Dermis microvascular lymphatic vessel endothelial cell (primary cell): ENCODE measurements at regions not wholly inside any gene's neighbourhood (a gene's known extent, or its start where the extent isn't known, plus 50 kb on each side); places are given as distances from the start of the nearest gene placed in this dataset.

Experiments used
- DNase-seq, 2 donors: peaks; one replicate each; pipeline versions ENCODE4 v3.0.0 to v3.0.0-alpha.2; 2010; ENCODE audit warnings: low read depth in 2 of 2

DNA sequence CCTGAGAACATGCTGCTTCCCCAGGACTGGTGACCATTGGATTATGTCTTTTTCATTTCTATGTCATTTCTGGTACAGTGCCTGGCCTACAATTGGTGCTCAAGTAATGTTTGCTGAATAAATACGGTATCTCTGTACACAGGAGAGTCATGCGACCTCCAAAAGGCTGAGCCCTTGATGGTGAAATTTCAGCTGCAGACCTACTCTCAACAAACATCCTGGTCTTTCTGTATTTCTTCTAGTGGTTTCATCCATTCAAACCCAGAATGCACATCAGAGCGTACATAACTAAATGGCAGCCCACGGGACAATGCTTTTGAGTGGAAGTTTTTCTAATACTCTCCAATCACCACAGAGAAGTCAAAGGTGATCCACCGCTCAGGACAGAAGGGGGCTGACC, 62.6 kb upstream of the RPS23 start:
- no peak for DNase-seq

DNA sequence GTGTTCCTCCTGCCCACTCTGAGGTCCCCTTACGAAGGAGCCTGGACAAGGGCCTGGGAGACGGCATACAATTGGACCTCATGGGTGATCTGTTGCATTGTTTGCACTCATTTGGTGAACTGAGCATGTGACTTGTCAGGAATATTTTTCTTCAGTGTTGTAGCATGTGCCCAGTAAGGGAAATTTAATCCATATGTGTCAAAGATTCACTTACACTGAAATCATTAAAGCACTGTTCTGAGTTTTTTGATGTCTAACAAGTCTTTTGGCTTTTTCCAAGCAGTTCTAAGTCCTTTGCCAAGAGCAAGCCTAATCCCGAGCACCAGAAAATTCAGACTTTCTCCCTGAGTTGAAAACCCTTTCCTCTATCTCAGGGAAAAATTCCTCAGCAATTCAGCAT, 61.6 kb upstream of the RPS23 start:
- no peak for DNase-seq

DNA sequence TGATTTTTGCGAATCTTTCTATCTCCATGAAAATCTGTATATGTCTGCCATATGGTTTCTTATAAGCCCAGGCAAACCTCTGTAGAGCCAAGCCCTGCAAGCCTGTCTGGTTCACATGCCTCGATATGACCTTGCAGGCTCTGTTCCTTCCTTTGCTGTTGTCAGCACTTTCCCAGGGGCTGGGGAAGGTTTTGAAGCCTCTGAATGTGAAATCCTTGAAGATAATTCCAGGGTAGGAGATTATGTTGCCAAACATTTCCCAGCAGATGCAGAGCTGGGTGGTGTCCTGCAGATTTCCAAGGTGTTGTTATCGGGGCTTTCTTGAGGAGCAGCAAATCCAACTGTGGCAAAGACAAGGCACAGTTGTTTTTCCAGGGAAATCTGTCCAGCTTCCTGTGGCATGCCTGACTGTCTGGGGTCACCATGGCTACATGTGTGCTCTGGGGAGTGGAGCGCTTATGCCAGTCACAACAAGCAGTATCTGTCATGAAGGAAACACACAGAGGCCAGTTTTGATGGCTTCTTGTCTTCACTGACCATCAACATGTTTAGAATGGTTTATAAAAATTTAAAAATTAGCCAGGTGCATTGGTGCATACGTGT, 60.7 kb upstream of the RPS23 start:
- DNase-seq: peak in 1 of 2 donors; percentile 7

DNA sequence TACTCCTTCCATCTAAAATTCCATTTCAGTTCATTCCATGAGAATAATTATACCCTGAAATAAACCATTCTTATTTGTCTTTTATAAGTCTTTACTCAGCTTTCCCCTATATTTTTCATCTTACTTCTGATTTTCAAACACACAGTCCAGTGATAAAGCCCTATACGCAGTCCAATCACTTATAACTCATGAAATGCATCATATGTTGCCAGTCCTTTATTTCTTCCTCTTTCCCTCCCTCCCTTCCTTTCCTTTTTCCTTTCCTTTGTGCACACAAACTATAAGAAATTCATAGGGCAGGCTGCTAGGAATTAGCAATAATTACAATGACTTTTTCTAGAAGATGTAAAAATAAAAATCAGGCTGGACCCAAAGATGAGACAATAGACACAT, 58.8 kb upstream of the RPS23 start:
- no peak for DNase-seq

DNA sequence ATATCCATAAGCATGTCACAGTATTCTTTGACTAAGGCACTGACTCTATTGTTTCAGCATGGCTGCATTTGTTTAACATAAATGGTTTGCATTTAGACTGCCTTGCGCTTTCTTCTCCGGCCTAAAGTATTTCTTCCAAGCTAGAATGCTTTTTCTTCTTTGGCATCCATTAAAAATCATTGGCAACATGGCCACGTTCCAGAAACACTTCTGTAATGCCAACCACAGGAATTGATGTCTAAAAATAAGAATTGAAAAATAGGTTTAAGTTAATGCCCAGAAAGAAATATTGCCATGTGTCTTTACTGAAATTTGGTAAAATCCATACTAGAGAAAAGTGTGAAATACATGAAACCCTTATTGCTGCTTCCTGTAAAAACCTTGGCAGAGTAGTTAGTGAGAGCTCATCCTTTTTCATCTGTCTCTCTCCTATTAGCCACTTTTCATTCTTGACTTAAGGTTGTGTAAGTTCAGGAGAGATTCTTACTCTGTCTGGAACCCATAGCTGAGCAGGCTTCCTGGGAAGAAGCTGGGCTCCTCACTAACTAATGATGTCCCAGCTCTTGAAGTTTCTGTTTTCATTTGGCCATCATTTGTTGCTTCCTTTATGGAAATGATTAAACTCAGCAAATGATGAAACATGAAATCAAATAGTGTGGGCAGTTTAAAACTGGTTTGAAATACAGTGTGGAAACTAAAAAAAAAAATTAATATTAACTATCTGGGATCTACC, 58.2 kb upstream of the RPS23 start:
- DNase-seq: no peak

DNA sequence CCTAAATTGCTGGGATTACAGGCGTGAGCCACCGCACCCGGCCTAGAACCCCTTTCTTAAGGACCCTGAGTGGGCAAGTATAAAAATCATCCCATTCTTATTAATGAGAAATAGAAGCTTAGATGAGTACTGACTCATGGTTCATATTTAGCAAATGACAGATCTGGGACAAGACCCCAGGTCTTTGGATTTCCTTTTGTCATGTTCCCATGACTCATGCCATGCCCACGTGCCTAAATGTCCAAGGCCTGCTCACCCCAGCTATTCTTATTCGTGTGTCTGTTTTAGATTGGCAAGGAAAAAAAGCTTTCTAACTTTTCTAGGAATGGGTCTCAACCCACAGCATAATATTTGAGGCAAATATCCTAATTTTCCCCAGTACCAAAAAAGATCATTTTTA, 57.7 kb upstream of the RPS23 start:
- peak in 1 of 2 donors; percentile 20 for DNase-seq

- DNase-seq: no peak
These were observed 56.7 kb upstream of the RPS23 start for GRCh38 chr5:82334856-82335255.

DNA sequence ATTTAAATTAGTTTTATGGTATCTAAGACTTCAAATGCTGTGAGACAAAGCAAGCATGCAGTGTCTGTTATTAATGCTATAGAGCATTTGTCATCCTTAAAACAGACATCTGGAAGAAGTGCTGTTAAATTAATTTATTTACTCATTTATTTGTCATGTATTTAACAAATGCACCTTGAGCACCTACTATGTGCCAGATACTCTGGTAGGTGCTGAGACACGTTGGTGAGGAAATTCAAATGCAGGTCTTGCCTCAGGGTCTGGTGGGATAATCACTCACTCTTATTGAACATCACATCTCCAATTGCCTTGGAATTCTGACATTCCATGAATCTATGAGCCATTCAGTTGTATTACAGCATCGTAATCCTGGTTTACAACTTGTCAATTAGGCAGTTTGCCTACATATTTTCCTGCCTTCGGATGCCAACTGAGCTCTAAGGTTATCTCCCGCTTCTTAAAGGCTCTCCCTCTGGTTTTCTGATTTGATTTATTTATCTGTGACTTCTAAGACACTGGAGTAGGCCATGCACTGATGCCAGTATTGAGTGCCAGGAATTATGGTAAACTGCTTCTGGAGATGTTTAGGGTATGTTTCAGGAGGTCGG, 56.0 kb upstream of the RPS23 start:
- DNase-seq: no peak

DNA sequence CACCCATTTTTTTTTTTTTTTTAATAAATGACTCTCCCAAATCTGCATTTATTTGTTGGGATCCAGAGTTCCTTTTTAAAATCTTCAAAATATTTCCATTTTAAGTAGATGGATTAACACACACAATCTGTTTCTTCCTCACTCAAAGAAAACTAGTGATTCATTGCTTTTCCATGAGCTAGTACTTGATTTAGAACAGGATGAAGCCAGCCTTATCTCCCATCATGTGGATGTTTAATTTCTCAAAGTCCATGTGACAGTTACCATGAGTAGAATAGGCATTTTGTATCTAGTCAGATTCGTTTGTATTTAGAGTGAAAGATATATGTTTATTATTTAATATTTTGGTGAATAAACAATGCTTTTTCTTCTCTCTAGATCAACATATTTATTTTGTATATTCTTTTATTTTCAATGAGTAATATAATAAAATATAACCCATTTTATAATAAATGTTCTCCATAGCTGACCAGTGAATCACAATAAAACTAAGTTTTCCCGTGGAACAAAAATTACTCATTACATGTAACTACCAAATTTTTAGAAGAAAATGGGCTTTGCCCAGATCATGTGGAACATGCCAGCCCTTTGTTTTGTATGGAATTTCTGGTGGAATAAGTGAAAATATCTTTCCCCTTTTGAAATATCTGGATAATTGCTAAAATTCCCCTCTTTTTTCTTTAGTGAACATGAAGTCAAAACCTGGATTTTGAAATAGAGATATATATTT, 54.9 kb upstream of the RPS23 start:
- DNase-seq: no peak

GRCh38 chr5:82332064-82332855, 54.1 kb upstream of the RPS23 start:
- no peak for DNase-seq

GRCh38 chr5:82331557-82331956, 53.4 kb upstream of the RPS23 start:
- DNase-seq: no peak

- DNase-seq: no peak
These were observed 52.5 kb upstream of the RPS23 start for GRCh38 chr5:82330530-82331270.

DNA sequence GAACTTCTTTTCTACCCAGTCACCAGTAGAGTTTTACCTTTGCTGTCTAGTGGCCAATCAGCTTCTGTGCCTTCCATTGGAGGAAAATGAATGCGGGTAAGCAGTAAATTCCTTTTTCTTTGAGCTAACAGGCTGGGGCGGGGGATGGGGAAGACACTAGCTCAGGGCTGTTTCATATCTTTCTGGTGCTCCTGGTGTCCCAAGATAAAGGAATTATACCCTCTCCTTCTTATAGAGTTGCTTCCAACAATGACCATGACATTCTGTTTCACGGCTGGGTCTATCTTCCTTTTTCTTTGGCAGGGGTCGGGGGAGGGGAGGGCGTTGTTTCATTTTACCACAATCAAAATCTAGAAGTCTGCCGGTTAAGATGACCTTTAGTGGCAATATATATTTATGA, 51.2 kb upstream of the RPS23 start:
- no peak for DNase-seq
